NCI-H2171 treated with DMSO at 0.1 percent for 48 hours (cell line): ENCODE measurements at regions not wholly inside any gene's neighbourhood (a gene's known extent, or its start where the extent isn't known, plus 50 kb on each side); places are given as distances from the start of the nearest gene placed in this dataset.
"Not testable (repeated sequence)": the region's sequence is repeated elsewhere in the genome, so short reads cannot be mapped to it uniquely, and the experiment has no call there.

Experiments
- DNase-seq: peaks from one replicate; lab custom pipeline; 2025; lab: John Stamatoyannopoulos, UW

DNA sequence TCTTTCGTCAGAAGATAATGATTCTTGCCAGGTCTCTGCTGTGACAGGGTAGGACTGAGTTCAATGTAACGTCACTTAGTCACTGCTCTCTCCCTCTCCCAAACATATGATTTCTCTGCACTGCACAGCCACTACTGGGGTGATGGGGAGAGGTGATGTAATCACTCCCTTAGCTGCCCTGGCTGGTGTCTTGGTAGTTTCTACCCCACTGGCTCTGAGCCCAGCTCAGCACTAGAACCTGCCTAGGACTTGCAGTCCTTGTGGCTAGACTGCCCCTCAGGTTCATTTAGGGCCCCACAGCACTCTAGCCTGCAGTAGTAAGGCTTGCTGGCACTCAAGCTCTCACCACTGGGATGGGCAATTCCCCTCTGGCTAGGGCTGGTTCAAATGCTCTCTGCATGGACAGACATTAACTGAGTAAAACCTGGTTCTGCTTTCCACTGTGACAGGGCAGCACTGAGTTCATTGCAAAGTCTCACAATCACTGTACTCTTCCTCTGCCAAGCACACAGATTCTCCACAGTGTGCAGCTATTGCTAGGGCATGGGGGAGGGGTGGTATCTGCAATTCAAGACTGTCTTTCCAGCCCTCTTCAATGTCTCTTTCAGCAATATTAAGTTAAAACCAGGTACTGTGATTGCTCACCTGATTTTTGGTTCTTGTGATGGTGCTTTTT lies 571.4 kb upstream of the FAT3 start:
- no peak for DNase-seq

DNA sequence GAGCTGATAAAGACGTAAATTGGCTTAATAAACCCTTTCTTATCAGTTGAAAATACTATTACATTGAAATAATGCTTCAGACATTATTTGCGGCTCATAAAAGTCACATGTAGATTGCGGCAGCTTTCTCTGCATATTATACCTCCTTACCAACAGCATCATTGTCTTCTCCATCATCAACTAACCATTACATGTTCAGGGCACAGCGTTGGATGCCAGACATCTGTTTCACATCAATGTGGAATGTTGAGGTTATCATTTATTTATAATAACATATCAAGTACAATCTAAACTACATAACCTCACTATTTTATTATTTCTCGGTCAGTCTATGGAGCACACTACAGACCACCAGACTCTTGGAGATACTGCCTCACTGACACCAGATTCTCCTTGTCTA lies 573.8 kb upstream of the FAT3 start:
- DNase-seq = no peak

DNA sequence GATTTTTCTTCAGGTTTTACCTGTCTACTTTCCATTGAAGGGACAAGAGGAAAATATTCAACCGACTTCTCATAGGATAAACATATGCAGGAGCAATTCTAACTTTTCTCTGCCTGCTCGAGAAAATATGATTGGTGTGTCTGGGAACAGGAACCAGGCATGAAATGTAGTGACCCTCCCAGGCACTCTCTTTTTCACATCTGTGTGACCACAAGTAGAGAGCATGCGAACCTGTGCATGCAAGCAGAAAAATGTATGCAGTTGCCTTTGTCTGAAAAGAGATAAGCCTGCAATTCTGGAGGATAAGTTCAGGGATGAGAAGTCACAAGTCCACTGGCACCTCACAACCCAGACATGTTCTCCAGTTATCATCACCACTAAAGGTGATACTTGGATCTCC lies 583.5 kb upstream of the FAT3 start:
- no peak for DNase-seq

DNA sequence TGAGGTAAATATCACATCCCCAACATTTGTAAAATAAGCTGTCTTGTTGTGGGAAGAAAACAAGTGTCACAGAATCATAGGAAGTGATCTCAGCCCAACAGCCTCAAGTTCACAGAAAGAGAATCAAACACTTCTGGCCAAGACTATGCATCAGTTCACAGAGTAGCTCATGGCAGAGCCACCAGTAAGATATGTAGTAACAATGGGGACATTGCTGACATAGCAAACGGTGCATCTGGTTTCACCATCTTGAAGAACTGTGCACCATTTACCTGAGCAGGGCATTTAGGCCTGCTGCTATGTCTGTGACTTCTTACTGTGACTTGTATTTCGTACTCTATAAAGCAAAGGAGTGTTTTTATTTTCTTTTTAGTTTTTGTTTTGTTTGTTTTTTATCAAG lies 585.3 kb upstream of the FAT3 start:
- no peak for DNase-seq

DNA sequence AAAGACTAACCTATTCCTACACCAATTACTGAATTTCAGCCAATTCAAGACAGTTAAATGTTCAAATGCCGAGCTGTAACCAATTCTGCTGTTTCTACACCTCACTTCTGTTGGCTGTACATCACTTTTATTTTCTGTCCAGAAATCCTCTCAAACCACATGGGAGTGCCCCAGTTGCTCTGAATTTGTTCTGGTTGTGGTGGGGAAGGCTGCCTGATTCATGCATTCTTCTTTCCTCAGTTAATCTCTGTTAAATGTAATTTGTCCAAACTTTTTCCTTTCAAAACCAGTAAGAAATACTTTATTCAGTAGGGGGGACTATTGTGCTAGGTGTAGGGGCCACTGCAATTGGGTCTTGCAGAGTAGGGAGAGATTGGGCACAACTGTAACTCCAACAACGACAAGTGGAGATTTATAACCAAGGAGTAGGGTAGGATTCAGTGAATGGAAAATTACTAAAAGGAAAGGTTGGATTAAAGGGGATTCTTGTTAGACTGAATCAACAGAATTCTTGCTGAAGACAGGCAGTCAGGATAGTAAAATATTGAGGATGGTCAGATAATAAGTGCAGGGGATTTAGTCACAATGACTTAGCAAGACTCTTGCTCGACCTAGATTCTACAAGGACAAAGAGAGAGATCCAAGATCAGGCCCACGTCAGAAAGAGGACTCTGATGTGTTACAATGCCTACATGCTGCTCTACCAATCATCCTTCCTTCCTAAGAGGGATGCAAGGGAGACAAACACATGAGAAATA lies 593.5 kb upstream of the FAT3 start:
- DNase-seq = no peak

GRCh38 chr11:91625495-91625894 lies 599.1 kb upstream of the FAT3 start:
- DNase-seq = no peak

GRCh38 chr11:91624021-91624420 lies 600.6 kb upstream of the FAT3 start:
- no peak for DNase-seq

DNA sequence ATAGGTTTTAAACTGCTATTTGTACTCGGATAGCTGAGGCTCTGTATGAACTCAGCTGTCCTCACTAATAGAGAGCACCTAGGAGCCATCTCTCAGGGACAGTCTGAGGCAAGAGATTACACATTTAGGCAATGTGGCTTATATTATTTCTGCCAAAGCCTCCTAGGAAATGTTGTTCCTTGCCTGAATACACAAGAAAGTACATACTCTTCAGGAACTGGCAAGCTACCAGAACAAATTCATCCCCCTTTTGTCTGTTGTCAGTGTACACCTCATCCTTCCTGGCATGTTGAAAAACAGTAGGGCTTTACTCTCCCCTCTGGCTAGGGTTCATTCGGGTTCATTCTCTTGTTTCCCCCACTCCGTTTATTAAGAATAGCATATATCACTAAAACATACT lies 615.9 kb upstream of the FAT3 start:
- DNase-seq = no peak

- no peak for DNase-seq
These were observed 628.5 kb upstream of the FAT3 start for GRCh38 chr11:91596111-91596510.

DNA sequence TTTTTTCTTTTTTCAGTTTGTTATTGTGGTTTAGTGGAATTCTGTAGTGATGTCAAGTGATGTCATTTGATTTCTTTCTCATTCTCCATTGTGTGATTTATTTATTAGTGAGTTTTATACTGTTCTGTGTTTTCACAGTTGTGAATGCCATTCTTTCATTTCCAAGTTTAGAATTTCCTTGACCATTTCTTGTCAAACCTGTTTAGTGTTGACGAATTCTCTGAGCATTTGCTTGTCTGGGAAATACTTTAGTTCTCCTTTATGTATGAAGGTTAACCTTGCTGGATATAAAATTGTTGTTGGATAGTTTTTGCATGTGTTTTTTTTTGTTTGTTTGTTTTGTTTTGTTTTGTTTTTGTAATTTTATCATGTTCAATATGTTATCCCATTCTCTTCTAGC lies 633.6 kb upstream of the FAT3 start:
- DNase-seq = no peak

DNA sequence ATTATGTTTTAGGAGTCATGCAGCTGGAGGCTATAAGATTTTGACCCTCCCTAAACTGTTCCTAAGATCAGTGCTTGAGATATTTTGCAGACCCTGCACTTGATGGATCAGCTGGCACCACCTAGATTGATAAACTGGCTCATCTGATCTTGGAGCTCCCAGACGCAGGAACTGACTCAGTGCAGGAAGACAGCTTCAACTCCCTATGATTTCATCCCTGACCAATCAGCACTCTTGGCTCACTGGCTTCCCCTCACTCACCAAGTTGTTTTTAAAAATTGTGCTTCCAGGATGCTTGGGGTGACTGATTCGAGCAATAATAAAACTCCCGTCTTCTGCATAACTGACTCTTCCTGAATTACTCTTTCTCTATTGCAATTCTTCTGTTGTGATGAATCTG lies 637.5 kb upstream of the FAT3 start:
- DNase-seq = no peak

DNA sequence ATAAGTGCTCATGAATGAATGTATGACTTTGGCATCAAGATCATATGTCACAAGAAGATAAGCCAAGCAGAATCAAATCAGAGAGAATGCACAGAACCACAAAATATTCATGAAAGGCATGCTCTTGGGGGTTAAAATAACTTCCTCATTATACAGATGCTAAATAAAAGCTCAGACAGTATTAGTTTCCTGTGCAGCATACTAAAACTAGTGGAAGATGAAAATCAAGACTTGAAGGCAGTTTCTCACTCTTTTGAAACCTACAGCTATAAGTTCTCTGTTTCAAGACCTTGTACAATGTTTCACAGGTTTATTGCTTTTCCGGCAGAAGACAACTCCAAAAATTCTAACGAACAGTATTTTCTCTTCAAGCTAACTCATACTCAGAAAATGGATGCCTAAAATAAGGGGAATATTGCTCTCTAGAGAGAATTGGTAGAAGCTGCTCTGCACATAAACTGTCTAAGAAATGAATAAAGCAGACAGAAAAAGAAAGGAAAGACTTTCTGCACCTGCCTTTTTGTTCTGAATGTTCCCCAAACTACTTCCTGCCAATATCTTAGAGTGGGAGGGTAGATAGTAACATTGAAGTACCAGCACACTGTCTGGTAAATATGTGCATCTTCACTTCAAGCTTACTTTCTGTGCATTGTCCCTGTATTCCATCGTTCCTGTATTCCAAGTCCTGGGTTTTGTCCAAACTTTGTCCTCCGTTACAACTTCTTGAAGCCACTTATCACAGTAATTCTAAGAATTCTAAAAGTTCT lies 639.4 kb upstream of the FAT3 start:
- no peak for DNase-seq

DNA sequence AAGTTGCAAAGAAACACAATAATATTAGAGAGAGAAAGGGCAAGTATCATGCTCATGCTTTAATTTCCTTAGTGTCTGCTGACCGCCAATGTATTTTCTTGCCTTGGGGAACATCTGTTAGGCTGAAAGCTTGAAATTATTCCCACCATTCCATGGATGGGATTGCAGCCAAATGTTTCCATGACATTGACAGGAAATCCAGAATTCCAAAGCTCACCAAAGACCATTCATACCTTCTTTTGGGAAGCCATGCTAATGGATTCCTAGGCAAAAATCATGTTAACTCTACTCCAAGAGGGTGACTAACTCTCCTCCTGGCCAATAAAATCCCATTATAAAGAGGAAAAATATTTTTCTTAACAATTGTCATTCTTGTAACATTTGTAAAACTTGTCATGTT lies 661.4 kb upstream of the FAT3 start:
- no peak for DNase-seq

GRCh38 chr11:91560434-91560833 lies 664.2 kb upstream of the FAT3 start:
- no peak for DNase-seq

DNA sequence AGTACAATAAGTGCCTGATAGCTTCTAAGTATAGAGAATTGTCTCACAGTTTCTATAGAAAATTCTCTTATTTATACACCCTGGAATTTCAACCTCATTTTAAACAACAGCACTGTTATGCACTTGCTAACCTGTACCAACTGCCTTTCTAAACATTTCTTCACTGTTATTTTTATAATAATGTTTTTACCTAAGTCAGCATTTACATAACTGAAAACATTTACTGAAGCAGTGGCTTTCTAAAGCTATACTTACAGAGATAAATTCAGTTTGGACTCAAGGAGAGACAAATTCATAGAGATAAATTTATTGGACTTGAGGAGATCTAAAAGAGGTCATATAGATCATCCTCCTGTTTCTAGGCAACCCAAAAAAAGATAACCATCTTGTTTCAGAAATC lies 686.6 kb upstream of the FAT3 start:
- no peak for DNase-seq

GRCh38 chr11:91536366-91536765 lies 688.3 kb upstream of the FAT3 start:
- no peak for DNase-seq

DNA sequence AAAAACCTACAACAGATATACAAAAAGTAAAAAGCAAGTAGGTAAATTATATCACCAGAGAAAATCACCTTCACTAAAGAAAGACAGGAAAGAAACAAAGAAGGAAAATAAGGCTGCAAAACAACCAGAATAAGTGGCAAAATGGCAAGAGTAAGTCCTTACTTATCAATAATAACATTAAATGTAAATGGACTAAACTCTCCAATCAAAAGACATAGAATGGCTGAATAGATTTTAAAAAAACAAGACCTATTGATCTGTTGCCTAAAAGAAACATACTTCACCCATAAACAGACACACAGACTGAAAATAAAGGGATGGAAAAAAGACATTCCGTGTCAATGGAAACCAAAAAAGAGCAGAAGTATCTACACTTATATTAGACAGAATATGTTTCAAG lies 695.7 kb upstream of the FAT3 start:
- DNase-seq = no peak

GRCh38 chr11:91527380-91528030 lies 697.1 kb upstream of the FAT3 start:
- no peak for DNase-seq

DNA sequence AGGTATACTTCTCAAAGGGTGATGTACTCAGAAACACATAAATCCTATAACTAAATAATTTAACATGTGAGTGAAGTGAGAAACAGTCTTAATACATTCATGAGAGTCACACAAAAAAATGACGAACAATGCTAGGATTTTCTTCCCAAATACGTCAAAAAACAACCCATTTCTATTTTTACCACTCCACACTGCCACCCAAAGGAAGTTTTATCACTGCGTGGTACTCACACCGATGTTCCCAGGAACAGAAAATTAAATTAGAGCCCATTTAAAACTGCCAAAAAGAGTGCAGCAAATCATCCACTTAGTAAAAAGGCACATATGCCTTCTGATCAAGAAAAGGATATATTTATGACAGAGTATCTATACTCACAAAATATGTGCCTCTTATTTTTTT lies 710.9 kb upstream of the FAT3 start:
- no peak for DNase-seq

DNA sequence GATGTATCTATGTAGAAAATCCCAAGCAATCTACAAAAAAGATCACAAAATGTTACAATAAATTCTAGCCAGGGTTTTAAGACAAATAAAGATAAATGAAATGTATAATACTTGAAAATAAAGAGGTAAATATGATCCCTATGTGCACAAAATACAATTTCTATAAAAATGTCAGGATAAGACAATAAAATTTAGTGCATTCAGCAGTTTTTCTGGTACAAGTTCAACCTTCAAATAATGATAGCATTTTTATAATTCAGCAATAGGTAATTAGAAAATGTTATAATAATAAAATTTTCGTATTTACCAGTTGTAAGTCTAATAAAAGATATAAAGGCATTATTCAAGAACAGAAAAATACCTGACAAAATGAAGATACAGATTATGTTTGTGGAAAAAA lies 726.8 kb upstream of the FAT3 start:
- DNase-seq = no peak

DNA sequence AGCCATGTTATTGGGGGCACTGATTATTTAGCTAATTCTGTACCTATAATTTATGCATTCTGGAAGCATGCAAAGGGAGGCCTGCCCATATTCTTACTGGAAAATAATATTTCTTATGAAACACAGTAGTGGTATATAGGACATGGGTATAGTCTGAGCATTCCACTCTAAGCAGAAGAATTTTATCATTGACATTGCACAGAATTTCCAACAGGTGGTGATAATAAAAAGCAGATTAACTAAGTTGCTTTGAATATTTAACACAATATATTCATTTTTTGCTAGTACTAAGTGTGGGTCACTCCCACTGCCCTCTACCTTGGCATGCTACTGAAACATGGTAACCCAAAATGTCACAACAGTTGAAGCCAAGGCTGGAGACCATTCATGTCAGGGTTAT lies 728.8 kb upstream of the FAT3 start:
- no peak for DNase-seq

GRCh38 chr11:91489989-91490388 lies 734.6 kb upstream of the FAT3 start:
- DNase-seq = no peak

DNA sequence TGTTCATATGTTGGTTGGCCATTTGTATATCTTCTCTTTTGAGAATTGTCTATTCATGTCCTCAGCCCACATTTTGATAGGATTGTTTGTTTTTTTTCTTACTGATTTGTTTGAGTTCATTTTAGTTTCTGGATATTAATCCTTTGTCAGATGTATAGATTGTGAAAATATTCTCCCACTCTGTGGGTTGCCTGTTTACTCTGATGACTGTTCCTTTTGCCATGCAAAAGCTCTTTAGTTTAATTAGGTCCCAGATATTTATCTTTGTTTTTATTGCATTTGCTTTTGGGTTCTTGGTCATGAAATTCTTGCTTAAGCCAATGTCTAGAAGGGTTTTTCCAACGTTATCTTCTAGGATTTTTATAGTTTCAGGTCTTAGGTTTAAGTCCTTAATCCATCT lies 740.7 kb upstream of the FAT3 start:
- not testable (repeated sequence) for DNase-seq
